ENCODE measurements at regions not wholly inside any gene's neighbourhood (a gene's known extent, or its start where the extent isn't known, plus 50 kb on each side); places are given as distances from the start of the nearest gene placed in this dataset.
A peak's percentile ranks its signal among the peaks of the same experiment; 100 is the strongest.

GRCh38 chr4:24121395-24122175 lies 231.7 kb upstream of the PPARGC1A start:
- Histone ChIP-seq H3K27ac (ENCODE audit: low read length) (no peak overlapping the region), H3K4me3 (ENCODE audit: low read depth in 1 of 2, low read length in 2 of 2) (no peak overlapping the region), H3K4me1 (ENCODE audit: control insufficient read depth in 1 of 2, insufficient read depth in 2 of 2, low read length in 2 of 2) (no peaks in the 10 kb centered on the region), H3K36me3 (ENCODE audit: control insufficient read depth in 1 of 2, insufficient read depth in 2 of 2, low read length in 2 of 2) (no peaks in the 10 kb centered on the region), H3K9me3 (ENCODE audit: control insufficient read depth in 1 of 2, low read length in 2 of 2) (no peaks in the 10 kb centered on the region), H3K27me3 (ENCODE audit: low read depth, low read length) (no peaks in the 10 kb centered on the region)

GRCh38 chr4:24117975-24118374 lies 228.1 kb upstream of the PPARGC1A start:
- Histone ChIP-seq H3K27ac (ENCODE audit: low read length) (no peak overlapping the region), H3K4me1 (ENCODE audit: control insufficient read depth in 1 of 2, insufficient read depth in 2 of 2, low read length in 2 of 2) (no peaks in the 10 kb centered on the region), H3K36me3 (ENCODE audit: control insufficient read depth in 1 of 2, insufficient read depth in 2 of 2, low read length in 2 of 2) (no peaks in the 10 kb centered on the region), H3K4me3 (ENCODE audit: low read depth in 1 of 2, low read length in 2 of 2) (no peak overlapping the region), H3K9me3 (ENCODE audit: control insufficient read depth in 1 of 2, low read length in 2 of 2) (no peaks in the 10 kb centered on the region), H3K27me3 (ENCODE audit: low read depth, low read length) (no peaks in the 10 kb centered on the region)

DNA sequence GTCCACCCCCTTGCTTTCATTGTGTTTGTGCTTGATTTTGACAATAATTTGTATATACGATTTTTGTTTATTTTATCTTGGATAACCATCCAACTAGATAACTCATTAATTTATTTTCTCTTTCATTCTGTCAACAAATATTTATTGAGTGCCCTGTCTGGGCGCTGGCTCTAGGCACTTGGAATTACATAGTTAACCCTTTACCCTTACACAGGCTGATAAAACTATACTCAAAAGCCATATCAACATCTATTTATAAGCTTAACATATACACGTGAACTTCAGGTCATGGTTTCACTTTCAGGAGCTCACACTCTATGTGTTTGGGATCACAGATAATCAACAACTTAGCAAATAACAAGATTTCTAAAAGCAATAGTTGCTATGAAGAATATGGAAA lies 226.3 kb upstream of the PPARGC1A start:
- H3K4me1 ChIP-seq (ENCODE audit: control insufficient read depth in 1 of 2, insufficient read depth in 2 of 2, low read length in 2 of 2), result no peaks in the 10 kb centered on the region
- no peak overlapping the region for H3K4me3 ChIP-seq (ENCODE audit: low read depth in 1 of 2, low read length in 2 of 2)
- H3K27ac ChIP-seq (ENCODE audit: low read length), result no peak overlapping the region
- H3K36me3 ChIP-seq (ENCODE audit: control insufficient read depth in 1 of 2, insufficient read depth in 2 of 2, low read length in 2 of 2), result no peaks in the 10 kb centered on the region
- H3K27me3 ChIP-seq (ENCODE audit: low read depth, low read length), result no peaks in the 10 kb centered on the region
- no peaks in the 10 kb centered on the region for H3K9me3 ChIP-seq (ENCODE audit: control insufficient read depth in 1 of 2, low read length in 2 of 2)

DNA sequence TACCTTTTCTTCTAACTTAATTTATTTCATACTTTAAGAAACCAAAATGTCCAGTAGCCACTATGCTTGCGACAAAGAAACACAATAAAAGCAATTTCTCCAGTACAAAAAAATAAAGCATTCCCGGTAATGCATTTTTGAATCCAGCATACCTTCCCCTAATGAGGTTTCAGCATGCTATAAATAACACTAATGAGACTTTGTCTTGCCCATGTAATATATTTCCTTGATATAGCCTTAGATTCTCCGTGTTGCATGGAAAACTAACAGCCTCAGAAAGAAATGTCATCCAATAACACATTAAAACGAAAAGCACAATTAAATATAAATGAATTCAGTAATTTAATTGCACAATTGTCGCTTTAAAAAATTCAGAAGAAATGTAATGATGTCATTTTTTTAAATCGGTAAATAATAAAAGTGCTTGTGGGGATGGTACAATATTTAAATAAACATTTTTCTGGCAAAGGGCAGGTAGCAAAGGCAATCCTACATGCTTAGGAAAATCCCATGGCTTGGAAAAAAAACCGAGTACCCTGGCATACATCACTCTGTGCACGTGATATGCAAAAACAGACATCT lies 225.2 kb upstream of the PPARGC1A start:
- Histone ChIP-seq H3K4me1 (ENCODE audit: control insufficient read depth in 1 of 2, insufficient read depth in 2 of 2, low read length in 2 of 2) (no peaks in the 10 kb centered on the region), H3K9me3 (ENCODE audit: control insufficient read depth in 1 of 2, low read length in 2 of 2) (no peaks in the 10 kb centered on the region), H3K4me3 (ENCODE audit: low read depth in 1 of 2, low read length in 2 of 2) (no peak overlapping the region), H3K27ac (ENCODE audit: low read length) (no peak overlapping the region), H3K36me3 (ENCODE audit: control insufficient read depth in 1 of 2, insufficient read depth in 2 of 2, low read length in 2 of 2) (no peaks in the 10 kb centered on the region), H3K27me3 (ENCODE audit: low read depth, low read length) (no peaks in the 10 kb centered on the region)

DNA sequence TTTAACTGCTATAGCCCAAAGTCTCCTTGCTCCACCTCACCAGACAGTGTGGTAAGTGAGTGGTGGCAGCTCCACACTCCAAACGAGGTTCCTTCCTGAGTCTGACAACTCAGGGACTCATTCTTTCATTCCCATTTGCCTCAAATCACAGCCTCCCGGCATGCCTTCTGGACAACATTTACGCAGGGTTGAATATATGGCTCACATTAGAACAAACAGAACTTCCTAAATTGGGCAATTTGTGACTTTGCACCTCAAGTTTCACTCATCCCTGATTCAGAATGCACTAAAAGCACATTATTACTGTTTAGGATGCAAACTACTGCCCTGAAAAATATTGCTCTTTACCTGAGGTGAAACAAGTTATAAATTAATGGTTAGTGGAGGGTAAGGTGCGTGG lies 224.6 kb upstream of the PPARGC1A start:
- no peaks in the 10 kb centered on the region for H3K27me3 ChIP-seq (ENCODE audit: low read depth, low read length)
- no peaks in the 10 kb centered on the region for H3K4me1 ChIP-seq (ENCODE audit: control insufficient read depth in 1 of 2, insufficient read depth in 2 of 2, low read length in 2 of 2)
- H3K9me3 ChIP-seq (ENCODE audit: control insufficient read depth in 1 of 2, low read length in 2 of 2), result no peaks in the 10 kb centered on the region
- no peak overlapping the region for H3K4me3 ChIP-seq (ENCODE audit: low read depth in 1 of 2, low read length in 2 of 2)
- H3K36me3 ChIP-seq (ENCODE audit: control insufficient read depth in 1 of 2, insufficient read depth in 2 of 2, low read length in 2 of 2), result no peaks in the 10 kb centered on the region
- no peak overlapping the region for H3K27ac ChIP-seq (ENCODE audit: low read length)

GRCh38 chr4:24112466-24112865 lies 222.6 kb upstream of the PPARGC1A start:
- no peak overlapping the region for H3K27ac ChIP-seq (ENCODE audit: low read length)
- H3K4me1 ChIP-seq (ENCODE audit: control insufficient read depth in 1 of 2, insufficient read depth in 2 of 2, low read length in 2 of 2), result no peaks in the 10 kb centered on the region
- no peak overlapping the region for H3K4me3 ChIP-seq (ENCODE audit: low read depth in 1 of 2, low read length in 2 of 2)
- H3K27me3 ChIP-seq (ENCODE audit: low read depth, low read length), result no peaks in the 10 kb centered on the region
- no peaks in the 10 kb centered on the region for H3K9me3 ChIP-seq (ENCODE audit: control insufficient read depth in 1 of 2, low read length in 2 of 2)
- no peaks in the 10 kb centered on the region for H3K36me3 ChIP-seq (ENCODE audit: control insufficient read depth in 1 of 2, insufficient read depth in 2 of 2, low read length in 2 of 2)

DNA sequence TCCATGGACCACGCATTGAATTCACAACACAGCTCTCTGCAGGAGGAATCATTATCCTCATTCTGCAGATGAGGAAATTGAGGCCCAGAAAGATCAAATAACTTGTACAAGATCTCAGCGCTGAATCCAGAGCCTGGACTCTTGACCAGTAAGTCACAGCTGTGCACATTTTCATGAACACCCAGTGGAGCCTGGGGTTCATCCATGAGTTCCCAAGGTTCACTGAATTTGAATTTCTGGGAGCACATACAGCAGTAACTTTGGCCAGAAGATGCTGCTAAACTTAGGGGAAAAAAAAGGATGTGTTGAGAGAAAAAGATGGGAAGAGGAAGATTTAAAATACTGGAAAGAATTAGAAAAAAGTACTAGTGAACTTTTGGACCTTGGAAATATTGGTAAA lies 218.7 kb upstream of the PPARGC1A start:
- H3K4me1 ChIP-seq (ENCODE audit: control insufficient read depth in 1 of 2, insufficient read depth in 2 of 2, low read length in 2 of 2), result peaks cover 0 to 6% of the 10 kb centered on the region in 2 donors
- H3K4me3 ChIP-seq (ENCODE audit: low read depth in 1 of 2, low read length in 2 of 2), result no peak overlapping the region
- peaks cover 0 to 3% of the 10 kb centered on the region in 2 donors for H3K36me3 ChIP-seq (ENCODE audit: control insufficient read depth in 1 of 2, insufficient read depth in 2 of 2, low read length in 2 of 2)
- H3K9me3 ChIP-seq (ENCODE audit: control insufficient read depth in 1 of 2, low read length in 2 of 2), result no peaks in the 10 kb centered on the region
- H3K27ac ChIP-seq (ENCODE audit: low read length), result no peak overlapping the region
- no peaks in the 10 kb centered on the region for H3K27me3 ChIP-seq (ENCODE audit: low read depth, low read length)

DNA sequence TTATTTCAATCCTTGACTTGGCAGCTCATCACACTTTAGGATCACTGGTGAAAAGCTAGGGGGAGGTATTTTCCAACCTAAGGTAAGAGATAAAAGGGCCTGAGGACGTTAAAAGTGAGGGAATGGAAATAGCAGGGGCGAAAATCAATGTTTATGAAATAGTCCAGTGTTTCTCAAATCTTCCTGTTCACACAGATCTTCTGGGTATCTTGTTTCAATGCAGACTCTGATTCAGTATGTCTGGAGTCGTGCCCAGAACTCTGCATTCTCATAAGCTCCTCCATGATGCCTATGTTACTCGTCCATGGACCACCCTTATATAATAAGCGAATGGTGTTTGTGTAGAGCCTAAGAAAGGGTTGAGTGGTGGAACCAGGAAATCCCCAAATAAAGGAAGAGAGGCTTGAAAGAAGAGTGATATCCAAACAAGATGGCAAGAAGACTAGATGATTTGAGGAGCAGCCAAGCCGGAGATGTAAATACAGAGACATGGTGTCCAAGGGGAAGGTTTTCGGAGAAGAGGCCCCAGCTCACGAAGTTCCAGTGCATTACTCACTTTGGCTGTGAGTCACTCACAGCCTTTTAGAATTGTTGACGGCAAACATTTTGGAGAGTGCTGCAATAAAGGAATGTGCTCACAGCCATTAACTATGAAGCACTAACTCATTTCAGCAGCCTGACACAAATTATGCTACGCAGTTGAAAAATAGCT lies 215.6 kb upstream of the PPARGC1A start:
- peak overlapping the region; percentile 27 for H3K27ac ChIP-seq (ENCODE audit: low read length)
- no peaks in the 10 kb centered on the region for H3K9me3 ChIP-seq (ENCODE audit: control insufficient read depth in 1 of 2, low read length in 2 of 2)
- peaks cover 0 to 11% of the 10 kb centered on the region in 2 donors for H3K4me1 ChIP-seq (ENCODE audit: control insufficient read depth in 1 of 2, insufficient read depth in 2 of 2, low read length in 2 of 2)
- peaks cover 0 to 3% of the 10 kb centered on the region in 2 donors for H3K36me3 ChIP-seq (ENCODE audit: control insufficient read depth in 1 of 2, insufficient read depth in 2 of 2, low read length in 2 of 2)
- H3K27me3 ChIP-seq (ENCODE audit: low read depth, low read length), result no peaks in the 10 kb centered on the region
- H3K4me3 ChIP-seq (ENCODE audit: low read depth in 1 of 2, low read length in 2 of 2), result no peak overlapping the region

DNA sequence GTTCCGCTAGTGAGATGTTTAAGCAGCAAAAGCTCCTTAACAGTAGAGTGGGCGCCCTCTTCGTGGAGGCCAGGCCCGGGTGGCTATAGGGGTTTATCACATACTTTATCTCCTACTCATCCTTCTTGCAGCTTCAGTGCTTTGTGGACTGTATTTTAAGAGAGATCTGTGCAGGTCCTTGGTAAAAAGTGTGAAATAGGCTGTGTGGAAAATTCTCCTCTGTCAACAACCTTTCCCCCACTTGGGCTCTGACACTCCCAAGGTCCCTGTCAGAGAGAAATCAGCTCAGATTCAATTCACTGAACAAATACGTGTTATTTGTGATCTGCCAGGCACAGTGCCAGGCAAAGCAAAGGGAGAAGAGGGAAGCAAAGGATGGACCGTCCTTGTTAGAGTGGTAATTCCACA lies 214.3 kb upstream of the PPARGC1A start:
- Histone ChIP-seq H3K27me3 (ENCODE audit: low read depth, low read length) (no peaks in the 10 kb centered on the region), H3K9me3 (ENCODE audit: control insufficient read depth in 1 of 2, low read length in 2 of 2) (no peaks in the 10 kb centered on the region), H3K4me3 (ENCODE audit: low read depth in 1 of 2, low read length in 2 of 2) (no peak overlapping the region), H3K36me3 (ENCODE audit: control insufficient read depth in 1 of 2, insufficient read depth in 2 of 2, low read length in 2 of 2) (peaks cover 0 to 3% of the 10 kb centered on the region in 2 donors), H3K27ac (ENCODE audit: low read length) (no peak overlapping the region), H3K4me1 (ENCODE audit: control insufficient read depth in 1 of 2, insufficient read depth in 2 of 2, low read length in 2 of 2) (peaks cover 0 to 11% of the 10 kb centered on the region in 2 donors)

DNA sequence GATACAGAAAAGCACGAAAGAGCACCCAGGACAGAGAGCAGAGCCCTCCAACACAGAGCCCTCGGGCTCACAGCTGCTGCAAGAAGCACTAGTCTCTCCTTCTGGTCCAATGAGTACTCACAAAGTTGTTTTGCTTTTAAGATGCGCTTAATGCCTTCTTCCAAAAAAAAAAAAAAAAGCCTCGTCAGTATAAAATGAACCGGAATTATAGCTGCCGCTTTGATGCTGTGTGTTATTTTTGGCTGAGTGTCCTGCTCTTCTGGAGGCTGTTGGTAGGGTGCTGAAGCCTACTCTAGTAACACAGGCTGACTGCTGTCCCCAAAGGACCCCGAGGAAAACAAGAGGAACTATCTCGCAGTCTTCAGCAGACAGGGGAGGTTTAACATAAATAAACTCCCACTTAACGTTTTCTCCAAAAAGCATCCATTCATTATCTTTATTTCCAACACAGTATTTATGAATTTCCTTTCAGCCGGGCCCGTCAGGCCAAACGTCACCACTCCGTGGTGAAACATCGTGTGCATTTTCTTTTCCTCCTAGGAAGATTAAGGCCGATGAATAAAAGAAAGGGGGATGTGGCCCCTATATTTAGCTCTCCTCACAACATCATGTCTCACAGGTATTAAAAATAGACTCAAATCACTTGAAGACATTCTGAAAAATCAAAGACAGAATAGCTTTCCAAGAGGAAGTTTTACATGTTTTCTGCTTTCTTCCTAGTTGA lies 213.7 kb upstream of the PPARGC1A start:
- Histone ChIP-seq H3K4me3 (ENCODE audit: low read depth in 1 of 2, low read length in 2 of 2) (peak overlapping the region in 1 of 2 donors; percentile 25), H3K9me3 (ENCODE audit: control insufficient read depth in 1 of 2, low read length in 2 of 2) (no peaks in the 10 kb centered on the region), H3K36me3 (ENCODE audit: control insufficient read depth in 1 of 2, insufficient read depth in 2 of 2, low read length in 2 of 2) (peaks cover 0 to 3% of the 10 kb centered on the region in 2 donors), H3K4me1 (ENCODE audit: control insufficient read depth in 1 of 2, insufficient read depth in 2 of 2, low read length in 2 of 2) (peaks cover 0 to 11% of the 10 kb centered on the region in 2 donors), H3K27me3 (ENCODE audit: low read depth, low read length) (no peaks in the 10 kb centered on the region), H3K27ac (ENCODE audit: low read length) (peak overlapping the region; percentile 5)

DNA sequence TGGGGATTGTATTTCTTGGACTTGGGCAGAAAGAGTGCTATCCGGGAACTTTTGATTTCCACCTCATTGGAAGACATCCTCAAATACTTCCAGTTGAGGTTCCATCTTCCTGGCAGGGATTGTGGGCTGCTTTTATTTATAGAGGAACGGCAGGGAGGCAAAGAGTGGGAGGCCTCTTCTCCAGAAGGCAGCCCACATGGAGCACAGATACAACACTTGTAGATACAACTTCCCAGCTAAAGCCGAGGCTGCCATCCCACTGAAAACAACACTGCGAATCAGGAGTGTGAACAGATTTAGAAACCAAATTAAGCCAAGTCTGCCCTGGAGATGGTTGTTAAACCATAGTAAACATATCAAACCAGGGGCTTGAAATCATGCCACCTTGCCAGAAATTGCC lies 212.8 kb upstream of the PPARGC1A start:
- no peaks in the 10 kb centered on the region for H3K9me3 ChIP-seq (ENCODE audit: control insufficient read depth in 1 of 2, low read length in 2 of 2)
- no peak overlapping the region for H3K27ac ChIP-seq (ENCODE audit: low read length)
- peaks cover 0 to 11% of the 10 kb centered on the region in 2 donors for H3K4me1 ChIP-seq (ENCODE audit: control insufficient read depth in 1 of 2, insufficient read depth in 2 of 2, low read length in 2 of 2)
- no peaks in the 10 kb centered on the region for H3K27me3 ChIP-seq (ENCODE audit: low read depth, low read length)
- peaks cover 0 to 3% of the 10 kb centered on the region in 2 donors for H3K36me3 ChIP-seq (ENCODE audit: control insufficient read depth in 1 of 2, insufficient read depth in 2 of 2, low read length in 2 of 2)
- H3K4me3 ChIP-seq (ENCODE audit: low read depth in 1 of 2, low read length in 2 of 2), result no peak overlapping the region
